ENCODE measurements at regions not wholly inside any gene's neighbourhood (a gene's known extent, or its start where the extent isn't known, plus 50 kb on each side); places are given as distances from the start of the nearest gene placed in this dataset.

DNA sequence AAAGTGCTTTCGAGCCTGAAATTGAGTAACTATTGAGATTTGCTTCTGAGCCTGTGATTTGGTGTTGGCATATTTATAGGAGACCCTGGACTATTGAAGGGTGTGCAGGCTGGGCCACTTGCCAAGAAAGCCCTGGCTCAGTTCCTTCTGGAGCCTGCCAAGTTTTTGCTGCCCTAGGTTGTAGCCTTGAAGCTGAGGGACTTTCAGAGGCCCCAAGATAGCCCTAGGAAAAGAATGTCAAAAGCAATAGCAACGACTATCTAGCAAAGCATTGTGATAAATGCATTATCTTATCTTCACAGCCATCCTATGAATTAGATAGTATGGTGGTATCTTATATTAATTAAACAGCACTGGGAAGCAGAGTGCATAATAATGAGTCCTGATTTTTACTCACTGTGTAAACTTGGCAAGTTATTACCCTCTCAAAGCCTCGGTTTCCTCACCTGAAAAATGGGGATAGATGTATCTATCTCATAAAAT is 473.7 kb upstream of the PODXL start:
- H3K9me1 ChIP-seq (ENCODE audit: control insufficient read depth, extremely low read depth, insufficient read depth, low read length) = no peaks in the 10 kb centered on the region
- no peak overlapping the region for H3K4me3 ChIP-seq (ENCODE audit: control insufficient read depth in 2 of 3, extremely low read depth in 1 of 3, insufficient read depth in 2 of 3, low read depth in 1 of 3, low read length in 3 of 3)
- no peaks in the 10 kb centered on the region for H4K20me1 ChIP-seq (ENCODE audit: control insufficient read depth, extremely low read depth, insufficient read depth, low read length)
- H3K27ac ChIP-seq (ENCODE audit: control insufficient read depth, insufficient read depth, low read length) = peak overlapping the region; percentile 53
- H2AFZ ChIP-seq (ENCODE audit: control insufficient read depth, low read length) = no peak overlapping the region
- no peak for TF ChIP-seq EZH2 (IDR thresholded peaks at IDR 0.05; ENCODE audit: low read length)
- DNase-seq (ENCODE audit: low read depth, low spot score) (no peak), FAIRE-seq (no peak)
- no peaks in the 10 kb centered on the region for H3K9me3 ChIP-seq (ENCODE audit: control insufficient read depth, low read depth, low read length)
- H3K79me2 ChIP-seq (ENCODE audit: control insufficient read depth, insufficient read depth, low read length) = no peaks in the 10 kb centered on the region
- H3K4me2 ChIP-seq (ENCODE audit: control insufficient read depth, extremely low read depth, insufficient read depth, low read depth, low read length) = peak overlapping the region; percentile 58
- H3K9ac ChIP-seq (ENCODE audit: control insufficient read depth, extremely low read depth, insufficient read depth, low read length) = no peak overlapping the region
- H3K4me1 ChIP-seq (ENCODE audit: control insufficient read depth, extremely low read depth, insufficient read depth, low read length) = peaks cover 30% of the 10 kb centered on the region
- dilution Hi-C loops (cut with MboI; ENCODE audit: extremely low pct_ligation_motif_present, low sequenced_read_pairs) = no loop called here
- H3K27me3 ChIP-seq (ENCODE audit: control insufficient read depth, extremely low read depth, insufficient read depth, low read length) = no peaks in the 10 kb centered on the region
- H3K36me3 ChIP-seq (ENCODE audit: control insufficient read depth in 2 of 2, extremely low read depth in 1 of 2, insufficient read depth in 2 of 2, low read length in 2 of 2) = no peaks in the 10 kb centered on the region

DNA sequence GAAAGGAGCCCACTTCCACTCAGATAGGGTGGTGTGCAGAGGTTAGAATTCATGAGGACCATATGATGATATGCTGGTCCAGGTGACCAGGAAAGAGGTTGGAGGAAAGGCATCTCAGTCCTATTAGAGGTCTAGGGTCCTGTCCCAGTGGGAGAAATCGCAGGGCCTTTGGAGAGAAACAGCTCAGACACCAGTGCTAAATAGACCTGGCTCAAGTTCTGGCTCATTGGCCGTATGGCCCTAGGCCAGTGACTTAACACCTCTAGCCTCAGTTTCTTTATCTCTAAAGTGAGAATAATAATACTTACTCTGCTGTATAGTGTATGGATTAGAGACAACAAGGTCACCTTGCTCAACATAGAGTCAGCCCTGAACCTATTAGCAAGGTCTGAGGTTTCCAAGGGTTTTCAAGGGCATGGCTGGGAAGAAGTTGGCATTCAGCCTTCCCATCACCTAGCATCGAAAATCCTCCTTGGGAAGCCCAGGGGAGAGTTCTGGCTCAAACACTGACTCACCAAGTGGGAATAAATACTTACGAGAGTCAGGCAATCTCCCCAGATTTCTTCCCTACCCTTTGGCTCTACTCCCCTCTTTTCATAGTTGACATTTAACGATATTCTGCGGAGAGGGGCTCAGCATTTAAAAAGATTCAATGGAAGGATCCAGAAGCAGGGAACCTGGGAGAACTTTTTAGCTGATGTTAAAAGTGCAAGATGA is 473.1 kb upstream of the PODXL start:
- DNase-seq (ENCODE audit: low read depth, low spot score) (no peak), FAIRE-seq (no peak)
- Histone ChIP-seq H3K27ac (ENCODE audit: control insufficient read depth, insufficient read depth, low read length) (no peak overlapping the region), H2AFZ (ENCODE audit: control insufficient read depth, low read length) (no peak overlapping the region), H3K9me1 (ENCODE audit: control insufficient read depth, extremely low read depth, insufficient read depth, low read length) (no peaks in the 10 kb centered on the region), H3K27me3 (ENCODE audit: control insufficient read depth, extremely low read depth, insufficient read depth, low read length) (peaks cover 5% of the 10 kb centered on the region), H3K4me2 (ENCODE audit: control insufficient read depth, extremely low read depth, insufficient read depth, low read depth, low read length) (peak overlapping the region; percentile 6), H3K9me3 (ENCODE audit: control insufficient read depth, low read depth, low read length) (no peaks in the 10 kb centered on the region), H3K4me3 (ENCODE audit: control insufficient read depth in 2 of 3, extremely low read depth in 1 of 3, insufficient read depth in 2 of 3, low read depth in 1 of 3, low read length in 3 of 3) (no peak overlapping the region), H3K4me1 (ENCODE audit: control insufficient read depth, extremely low read depth, insufficient read depth, low read length) (peaks cover 29% of the 10 kb centered on the region), H3K79me2 (ENCODE audit: control insufficient read depth, insufficient read depth, low read length) (no peaks in the 10 kb centered on the region), H3K36me3 (ENCODE audit: control insufficient read depth in 2 of 2, extremely low read depth in 1 of 2, insufficient read depth in 2 of 2, low read length in 2 of 2) (no peaks in the 10 kb centered on the region), H4K20me1 (ENCODE audit: control insufficient read depth, extremely low read depth, insufficient read depth, low read length) (no peaks in the 10 kb centered on the region), H3K9ac (ENCODE audit: control insufficient read depth, extremely low read depth, insufficient read depth, low read length) (no peak overlapping the region)
- dilution Hi-C loops (cut with MboI; ENCODE audit: extremely low pct_ligation_motif_present, low sequenced_read_pairs) = no loop called here
- no peak for TF ChIP-seq CTCF (optimal IDR thresholded peaks at IDR 0.05 in 1 of 3, IDR thresholded peaks at IDR 0.05 in 1 of 3, conservative IDR thresholded peaks at IDR 0.05 in 1 of 3; ENCODE audit: extremely low read depth in 1 of 3, insufficient read depth in 2 of 3, low read length in 3 of 3)
- no peak for TF ChIP-seq EZH2 (IDR thresholded peaks at IDR 0.05; ENCODE audit: low read length)
